Rectal smooth muscle tissue (tissue), 1 donor: ENCODE measurements at regions not wholly inside any gene's neighbourhood (a gene's known extent, or its start where the extent isn't known, plus 50 kb on each side); places are given as distances from the start of the nearest gene placed in this dataset.
"Not testable (repeated sequence)": the region's sequence is repeated elsewhere in the genome, so short reads cannot be mapped to it uniquely, and the experiment has no call there.

Source experiments
- H3K27ac ChIP-seq: one replicate; pipeline ENCODE4 v1.7.0; 2013; ENCODE audit warnings: low read depth, low read length, inconsistent platforms
- H3K27me3 ChIP-seq: one replicate; pipeline ENCODE4 v1.7.0; 2013; ENCODE audit warnings: low read length; ENCODE audit not compliant: control insufficient read depth, insufficient read depth
- H3K36me3 ChIP-seq: one replicate; pipeline ENCODE4 v1.7.0; 2013; ENCODE audit warnings: low read length; ENCODE audit not compliant: control insufficient read depth, insufficient read depth
- H3K4me1 ChIP-seq: one replicate; pipeline ENCODE4 v1.7.0; 2013; ENCODE audit warnings: low read length; ENCODE audit not compliant: control insufficient read depth, insufficient read depth
- H3K4me3 ChIP-seq: one replicate; pipeline ENCODE4 v1.7.0; 2013; ENCODE audit warnings: low read length
- H3K9ac ChIP-seq: one replicate; pipeline ENCODE4 v1.7.0; 2013; ENCODE audit warnings: low read length

DNA sequence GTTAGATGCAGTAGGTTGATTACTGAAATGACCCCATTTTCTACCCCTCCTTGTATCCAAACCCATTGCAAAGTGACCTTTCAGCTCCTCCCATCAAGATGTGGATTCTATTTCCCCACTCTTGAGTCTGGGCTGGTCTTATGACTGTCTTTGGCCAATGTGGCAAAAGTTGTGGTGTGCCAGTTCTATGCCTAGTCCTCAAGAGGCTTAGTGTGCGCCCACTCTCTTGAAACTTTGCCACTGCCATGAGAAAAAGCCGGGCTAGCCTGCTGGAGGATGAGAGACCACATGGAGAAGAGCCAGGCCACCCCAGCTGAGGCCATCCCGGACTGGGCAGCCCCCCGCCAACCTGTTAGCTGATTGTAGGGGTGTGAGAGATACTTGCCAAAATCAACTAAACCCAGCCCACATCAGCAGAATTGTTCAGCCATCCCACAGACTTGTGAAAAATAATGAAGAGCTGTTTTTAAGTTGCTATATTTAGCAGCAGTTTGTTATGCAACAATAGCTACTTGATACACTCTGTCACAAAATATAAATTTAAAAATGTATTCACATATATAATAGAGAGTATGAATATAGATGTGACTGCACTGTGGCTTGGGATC is 131.0 kb upstream of the PALS2 start:
- H3K4me3 ChIP-seq, result no peak overlapping the region
- no peaks in the 10 kb centered on the region for H3K36me3 ChIP-seq
- no peaks in the 10 kb centered on the region for H3K4me1 ChIP-seq
- H3K27ac ChIP-seq, result no peak overlapping the region
- H3K9ac ChIP-seq, result no peak overlapping the region
- H3K27me3 ChIP-seq, result no peaks in the 10 kb centered on the region

GRCh38 chr7:24444666-24445440 is 128.4 kb upstream of the PALS2 start:
- no peaks in the 10 kb centered on the region for H3K27me3 ChIP-seq
- H3K4me1 ChIP-seq, result no peaks in the 10 kb centered on the region
- no peak overlapping the region for H3K4me3 ChIP-seq
- no peak overlapping the region for H3K27ac ChIP-seq
- no peaks in the 10 kb centered on the region for H3K36me3 ChIP-seq
- H3K9ac ChIP-seq, result no peak overlapping the region

- no peak overlapping the region for H3K9ac ChIP-seq
- H3K27ac ChIP-seq, result no peak overlapping the region
- no peaks in the 10 kb centered on the region for H3K4me1 ChIP-seq
- no peaks in the 10 kb centered on the region for H3K27me3 ChIP-seq
- no peaks in the 10 kb centered on the region for H3K36me3 ChIP-seq
- no peak overlapping the region for H3K4me3 ChIP-seq
Observed at GRCh38 chr7:24448038-24448437, 125.2 kb upstream of the PALS2 start.

GRCh38 chr7:24449416-24449815 is 123.8 kb upstream of the PALS2 start:
- not testable (repeated sequence) for H3K4me3 ChIP-seq, H3K9ac ChIP-seq, H3K27ac ChIP-seq, H3K4me1 ChIP-seq, H3K27me3 ChIP-seq, H3K36me3 ChIP-seq

GRCh38 chr7:24455813-24456525 is 117.3 kb upstream of the PALS2 start:
- H3K4me1 ChIP-seq, result no peaks in the 10 kb centered on the region
- H3K27ac ChIP-seq, result no peak overlapping the region
- no peak overlapping the region for H3K4me3 ChIP-seq

DNA sequence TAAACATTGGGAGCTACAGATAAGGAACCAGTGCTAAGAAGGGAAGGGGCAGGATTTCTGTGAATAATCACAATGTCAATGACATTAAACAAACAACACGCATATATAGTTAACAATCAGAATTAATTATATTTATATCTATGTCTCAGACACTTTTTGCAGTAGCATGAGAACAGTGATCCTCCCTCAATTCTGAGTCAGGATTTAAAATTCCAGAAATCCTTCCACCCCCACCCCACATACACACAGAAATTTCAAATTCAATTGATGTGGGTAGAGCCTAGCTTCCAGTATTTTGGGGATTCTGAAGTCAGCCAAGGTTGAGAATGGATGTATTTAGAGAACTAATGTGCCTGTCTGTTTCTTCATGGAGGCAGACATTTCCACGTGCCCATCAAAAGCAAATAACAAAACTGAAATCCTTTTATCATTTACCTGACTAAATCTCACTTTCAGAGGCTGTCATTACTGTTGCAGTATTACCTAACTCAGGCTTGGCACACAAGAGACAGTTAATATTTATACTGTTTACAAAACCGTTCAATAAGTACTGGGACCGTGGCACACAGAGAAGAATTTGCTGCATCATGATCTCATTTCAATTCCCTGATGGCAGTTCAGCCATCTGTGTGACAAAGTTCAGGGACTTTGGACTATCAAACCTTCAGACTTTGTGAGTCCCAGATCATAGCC is 116.6 kb upstream of the PALS2 start:
- H3K36me3 ChIP-seq, result no peaks in the 10 kb centered on the region
- no peak overlapping the region for H3K27ac ChIP-seq
- no peak overlapping the region for H3K4me3 ChIP-seq
- no peaks in the 10 kb centered on the region for H3K4me1 ChIP-seq
- H3K9ac ChIP-seq, result no peak overlapping the region
- no peaks in the 10 kb centered on the region for H3K27me3 ChIP-seq

More at GRCh38 chr7:24455813-24456525, 117.3 kb upstream of the PALS2 start:
- Histone ChIP-seq H3K36me3 (no peaks in the 10 kb centered on the region), H3K9ac (no peak overlapping the region), H3K27me3 (no peaks in the 10 kb centered on the region)

DNA sequence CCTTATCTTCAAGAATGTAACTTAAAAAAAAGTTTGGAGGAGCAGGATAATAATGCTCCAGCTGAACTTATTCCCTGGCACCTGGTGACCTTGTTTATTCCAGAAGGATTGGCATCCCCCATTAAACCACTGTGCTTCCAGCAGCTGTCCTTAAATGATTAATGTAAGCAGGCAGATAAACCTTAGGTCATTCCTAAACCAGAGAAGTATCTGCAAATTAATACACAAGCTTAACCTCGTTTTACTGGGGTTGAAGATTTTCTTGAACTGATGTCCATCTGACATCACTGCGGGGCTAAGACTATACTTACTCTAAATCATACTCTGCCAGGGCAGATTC is 116.1 kb upstream of the PALS2 start:
- H3K27me3 ChIP-seq, result no peaks in the 10 kb centered on the region
- no peaks in the 10 kb centered on the region for H3K36me3 ChIP-seq
- no peak overlapping the region for H3K9ac ChIP-seq
- no peak overlapping the region for H3K4me3 ChIP-seq
- H3K27ac ChIP-seq, result no peak overlapping the region
- no peaks in the 10 kb centered on the region for H3K4me1 ChIP-seq

- no peak overlapping the region for H3K4me3 ChIP-seq
- no peak overlapping the region for H3K27ac ChIP-seq
- H3K36me3 ChIP-seq, result no peaks in the 10 kb centered on the region
- no peaks in the 10 kb centered on the region for H3K4me1 ChIP-seq
- no peaks in the 10 kb centered on the region for H3K27me3 ChIP-seq
- no peak overlapping the region for H3K9ac ChIP-seq
Observed at GRCh38 chr7:24462117-24462516, 111.1 kb upstream of the PALS2 start.

- Histone ChIP-seq H3K4me1 (no peaks in the 10 kb centered on the region), H3K27me3 (no peaks in the 10 kb centered on the region), H3K27ac (no peak overlapping the region), H3K9ac (no peak overlapping the region), H3K36me3 (no peaks in the 10 kb centered on the region), H3K4me3 (no peak overlapping the region)
Observed at GRCh38 chr7:24462984-24463383, 110.3 kb upstream of the PALS2 start.

GRCh38 chr7:24463474-24463873 is 109.8 kb upstream of the PALS2 start:
- no peaks in the 10 kb centered on the region for H3K27me3 ChIP-seq
- H3K27ac ChIP-seq, result no peak overlapping the region
- no peaks in the 10 kb centered on the region for H3K36me3 ChIP-seq
- H3K4me3 ChIP-seq, result no peak overlapping the region
- H3K9ac ChIP-seq, result no peak overlapping the region
- no peaks in the 10 kb centered on the region for H3K4me1 ChIP-seq

- Histone ChIP-seq H3K27ac (no peak overlapping the region), H3K4me1 (no peaks in the 10 kb centered on the region), H3K36me3 (no peaks in the 10 kb centered on the region), H3K4me3 (no peak overlapping the region), H3K27me3 (no peaks in the 10 kb centered on the region), H3K9ac (no peak overlapping the region)
Observed at GRCh38 chr7:24464861-24465260, 108.4 kb upstream of the PALS2 start.

DNA sequence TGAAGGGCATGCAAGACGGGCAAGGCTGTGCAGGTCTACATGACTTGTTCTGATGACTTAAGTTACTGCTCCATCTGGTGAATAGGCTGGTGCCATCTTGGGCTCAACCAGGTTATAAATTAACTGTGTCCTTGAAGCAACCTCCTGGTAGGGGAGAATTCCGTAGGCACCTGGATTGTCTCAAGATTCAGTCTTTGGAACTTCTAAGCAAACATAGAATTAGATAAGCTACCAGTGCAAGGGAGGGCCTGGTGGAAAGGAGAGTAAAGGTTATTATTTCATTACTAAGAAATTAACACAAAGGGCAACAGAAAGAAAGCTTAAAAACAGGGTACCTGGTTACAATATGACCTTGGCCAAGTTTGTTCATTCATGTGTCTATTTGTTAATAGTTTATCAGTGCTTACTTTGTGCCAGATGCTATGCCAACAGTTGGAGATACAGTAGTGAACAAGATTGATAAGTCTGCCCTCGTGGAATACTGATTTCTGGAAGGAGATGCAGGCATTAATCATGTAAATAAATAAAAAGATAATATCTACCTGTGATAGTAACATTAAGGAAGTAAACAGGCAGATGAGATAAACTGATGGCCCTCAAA is 107.0 kb upstream of the PALS2 start:
- no peaks in the 10 kb centered on the region for H3K36me3 ChIP-seq
- H3K4me3 ChIP-seq, result no peak overlapping the region
- H3K27ac ChIP-seq, result no peak overlapping the region
- H3K9ac ChIP-seq, result no peak overlapping the region
- H3K27me3 ChIP-seq, result no peaks in the 10 kb centered on the region
- no peaks in the 10 kb centered on the region for H3K4me1 ChIP-seq
